ENCODE measurements at regions not wholly inside any gene's neighbourhood (a gene's known extent, or its start where the extent isn't known, plus 50 kb on each side); places are given as distances from the start of the nearest gene placed in this dataset.

- TF ChIP-seq CTCF (IDR thresholded peaks at IDR 0.05) (no peak), POLR2A (IDR thresholded peaks at IDR 0.05) (no peak), POLR2AphosphoS5 (IDR thresholded peaks at IDR 0.05) (no peak), EP300 (IDR thresholded peaks at IDR 0.05) (no peak)
These were observed 302.0 kb upstream of the DMAC1 start for GRCh38 chr9:8101607-8102006.

Data from gastroesophageal sphincter (tissue), 3 donors.